ENCODE measurements at regions not wholly inside any gene's neighbourhood (a gene's known extent, or its start where the extent isn't known, plus 50 kb on each side); places are given as distances from the start of the nearest gene placed in this dataset.

GRCh38 chr6:166014966-166015365, 152.7 kb downstream of the TBXT start (continued):
- TF ChIP-seq ZNF532 (CRISPR knock-in tag; IDR thresholded peaks at IDR 0.05; ENCODE audit: borderline replicate concordance) (no peak), NR1H2 (CRISPR knock-in tag; IDR thresholded peaks at IDR 0.05) (no peak), GRHL2 (CRISPR knock-in tag; IDR thresholded peaks at IDR 0.05; ENCODE audit: insufficient replicate concordance, severe bottlenecking) (no peak), TP53 (CRISPR knock-in tag; IDR thresholded peaks at IDR 0.05) (no peak), PREB (CRISPR knock-in tag; IDR thresholded peaks at IDR 0.05; ENCODE audit: borderline replicate concordance) (no peak), ZNF396 (CRISPR knock-in tag; IDR thresholded peaks at IDR 0.05; ENCODE audit: borderline replicate concordance) (no peak), ERG (CRISPR knock-in tag; IDR thresholded peaks at IDR 0.05) (no peak), ETV6 (CRISPR knock-in tag; IDR thresholded peaks at IDR 0.05) (no peak), ZNF121 (CRISPR knock-in tag; IDR thresholded peaks at IDR 0.05) (no peak), ZNF416 (CRISPR knock-in tag; IDR thresholded peaks at IDR 0.05) (no peak), TCF7 (CRISPR knock-in tag; IDR thresholded peaks at IDR 0.05; ENCODE audit: low read depth) (no peak), ATF6 (CRISPR knock-in tag; IDR thresholded peaks at IDR 0.05) (no peak), MXD4 (CRISPR knock-in tag; IDR thresholded peaks at IDR 0.05; ENCODE audit: borderline replicate concordance) (no peak), KAT7 (CRISPR knock-in tag; IDR thresholded peaks at IDR 0.05; ENCODE audit: borderline replicate concordance) (no peak), ZNF317 (CRISPR knock-in tag; IDR thresholded peaks at IDR 0.05; ENCODE audit: borderline replicate concordance, low read depth) (no peak), ZNF219 (CRISPR knock-in tag; IDR thresholded peaks at IDR 0.05; ENCODE audit: borderline replicate concordance) (no peak)

GRCh38 chr6:166010136-166010960, 157.3 kb downstream of the TBXT start:
- CTCF ChIA-PET: interaction anchor here (1.1 kb wide), 1 partner anchor 125 kb away, joined by 3 read pairs; no protein-coding TSS in a partner anchor

More at GRCh38 chr6:166010136-166010960, 157.3 kb downstream of the TBXT start:
- H3K27me3 Mint-ChIP-seq (ENCODE audit: low read depth): peaks cover 69% of the 10 kb centered on the region
- no peak overlapping the region for H3K27ac Mint-ChIP-seq
- no peak overlapping the region for H3K4me3 Mint-ChIP-seq
- ATAC-seq: no peak
- no peaks in the 10 kb centered on the region for H3K36me3 Mint-ChIP-seq
- peaks cover 26% of the 10 kb centered on the region for H3K4me1 Mint-ChIP-seq
- no peak for TF ChIP-seq JAZF1 (CRISPR knock-in tag; IDR thresholded peaks at IDR 0.05)
- no peak for TF ChIP-seq USF2 (CRISPR knock-in tag; IDR thresholded peaks at IDR 0.05)
- no peak for TF ChIP-seq OVOL2 (CRISPR knock-in tag; IDR thresholded peaks at IDR 0.05; ENCODE audit: borderline replicate concordance)
- TF ChIP-seq IRF1 (CRISPR knock-in tag; IDR thresholded peaks at IDR 0.05): no peak
- no peak for TF ChIP-seq TP53 (CRISPR knock-in tag; IDR thresholded peaks at IDR 0.05)
- TF ChIP-seq NR2C2 (CRISPR knock-in tag; IDR thresholded peaks at IDR 0.05): no peak
- TF ChIP-seq CBFB (CRISPR knock-in tag; IDR thresholded peaks at IDR 0.05; ENCODE audit: low read depth): no peak
- no peak for TF ChIP-seq NFE2L1 (CRISPR knock-in tag; IDR thresholded peaks at IDR 0.05)
- TF ChIP-seq SP1 (CRISPR knock-in tag; conservative IDR thresholded peaks at IDR 0.05): no peak
- no peaks in the 10 kb centered on the region for H3K9me3 Mint-ChIP-seq
- POLR2A ChIA-PET: no interaction called here
- DNase-seq (ENCODE audit: low spot score): no peak
